GM12878 (cell line): ENCODE measurements at regions not wholly inside any gene's neighbourhood (a gene's known extent, or its start where the extent isn't known, plus 50 kb on each side); places are given as distances from the start of the nearest gene placed in this dataset.

Experiments used
- ATAC-seq: fragments of 200-7000 bp; cut with Tn5 transposase; 3 replicates; pipeline ENCODE4 v1.9.1; 2020; ENCODE audit warnings: mild to moderate bottlenecking, moderate library complexity
- BruUV-seq: library from RNA; stranded (reverse); fragments of 400-500 nt; replicated peaks from 2 replicates; lab custom pipeline; 2021; lab: Mats Ljungman, UMichigan
- CTCF ChIA-PET: fragments of 300-600 bp; sonication (Branson Sonifier 250); formaldehyde crosslinking; extraction: SDS; loops from one replicate; lab custom pipeline; 2021; ENCODE audit warnings: inconsistent platforms; lab: Yijun Ruan, JAX
- POLR2A ChIA-PET: fragments of 350-600 bp; formaldehyde crosslinking; extraction: SDS; loops from one replicate; lab custom pipeline; 2021; ENCODE audit warnings: inconsistent platforms; lab: Charles Lee
- RAD21 ChIA-PET: fragments of 300-600 bp; sonication (Branson Sonifier 250); formaldehyde crosslinking; loops from one replicate; lab custom pipeline; 2023; ENCODE audit warnings: antibody characterized with exemption; ENCODE audit not compliant: unreplicated experiment; lab: Charles Lee
- SMC1A ChIA-PET: fragments of 300-600 bp; sonication (Branson Sonifier 250); formaldehyde crosslinking; loops from one replicate; lab custom pipeline; 2023; ENCODE audit not compliant: unreplicated experiment, uncharacterized antibody; lab: Charles Lee
- DNase-seq: peaks from one replicate; pipeline ENCODE4 v3.0.0-alpha.2; 2011; ENCODE audit warnings: low read depth, low spot score
- FAIRE-seq: peaks from 3 replicates; lab custom pipeline; 2011; peaks lifted over from hg19 to GRCh38; lab: Jason Lieb, UNC
- H2AFZ ChIP-seq: 2 replicates; pipeline ENCODE4 v1.6.0; 2011; ENCODE audit warnings: low read depth, low read length, control low read depth; ENCODE audit not compliant: control insufficient read depth
- H3K27ac ChIP-seq: 2 replicates; pipeline ENCODE4 v1.5.1; 2011; ENCODE audit warnings: control low read depth; ENCODE audit not compliant: control insufficient read depth, insufficient read depth
- H3K27me3 ChIP-seq, 2 experiments: replicated peaks in 1 of 2; 2 replicates each; pipeline versions ENCODE4 v1.6.0 to v1.6.1; 2011; ENCODE audit warnings: low read length in 1 of 2; ENCODE audit not compliant: control insufficient read depth in 2 of 2, insufficient read depth in 2 of 2
- H3K36me3 ChIP-seq, 2 experiments: 2 replicates each; pipeline ENCODE4 v1.5.1; 2011; ENCODE audit warnings: low read length in 1 of 2; ENCODE audit not compliant: control insufficient read depth in 2 of 2, insufficient read depth in 2 of 2
- H3K4me1 ChIP-seq: 2 replicates; pipeline ENCODE4 v1.6.1; 2011; ENCODE audit warnings: mild to moderate bottlenecking, low read length, moderate library complexity, mixed read lengths; ENCODE audit not compliant: control insufficient read depth, insufficient read depth
- H3K4me2 ChIP-seq: 2 replicates; pipeline ENCODE4 v1.6.0; 2011; ENCODE audit warnings: control low read depth; ENCODE audit not compliant: control insufficient read depth, insufficient read depth
- H3K4me3 ChIP-seq: fragments of 200-600 bp; sonication (generic); 2 replicates; pipeline ENCODE4 v1.5.1; 2016
- H3K79me2 ChIP-seq: 2 replicates; pipeline ENCODE4 v1.6.0; 2011; ENCODE audit warnings: low read length; ENCODE audit not compliant: control insufficient read depth, insufficient read depth
- H3K9ac ChIP-seq: 2 replicates; pipeline ENCODE4 v1.8.0; 2011; ENCODE audit warnings: low read length, control low read depth, mixed read lengths; ENCODE audit not compliant: control insufficient read depth, insufficient read depth
- H3K9me3 ChIP-seq: replicated peaks from 3 replicates; pipeline ENCODE4 v1.5.1; 2011; ENCODE audit warnings: mild to moderate bottlenecking, low read length; ENCODE audit not compliant: control insufficient read depth, insufficient read depth
- H4K20me1 ChIP-seq: 2 replicates; pipeline ENCODE4 v1.6.0; 2011; ENCODE audit not compliant: control insufficient read depth, insufficient read depth
- CBX3 ChIP-seq: fragments of 200-600 bp; sonication (generic); IDR thresholded peaks from 2 replicates; pipeline ENCODE4 v1.6.1; 2016; ENCODE audit warnings: low read depth, borderline replicate concordance
- CHD1 ChIP-seq: IDR thresholded peaks from 2 replicates; pipeline ENCODE4 v1.6.1; 2012; ENCODE audit warnings: low read depth, low read length, improper control_type of control experiment
- IRF4 ChIP-seq: IDR thresholded peaks from 2 replicates; pipeline ENCODE4 v1.6.1; 2011; ENCODE audit warnings: low read depth, low read length
- PAX8 ChIP-seq: fragments of 450-650 bp; IDR thresholded peaks from 2 replicates; pipeline ENCODE4 v1.6.1; 2017; ENCODE audit warnings: mild to moderate bottlenecking, moderate library complexity
- POU2F2 ChIP-seq: IDR thresholded peaks from 3 replicates; pipeline ENCODE4 v1.6.1; 2011; ENCODE audit warnings: low read depth, mild to moderate bottlenecking, low read length, borderline replicate concordance
- RUNX3 ChIP-seq: IDR thresholded peaks from 2 replicates; pipeline ENCODE4 v1.6.1; 2012; ENCODE audit warnings: low read length, inconsistent platforms
- ZNF217 ChIP-seq: fragments of 450-650 bp; IDR thresholded peaks from 2 replicates; pipeline ENCODE4 v1.6.1; 2017; ENCODE audit warnings: antibody characterized with exemption, mild to moderate bottlenecking
- WGBS: methylation state at CpG from one replicate; pipeline ENCODE4 v1.1.6; 2016; ENCODE audit warnings: low lambda C conversion rate; ENCODE audit not compliant: insufficient replicate concordance, insufficient coverage; ENCODE audit errors: missing lambda C conversion rate; 5-methylcytosine and 5-hydroxymethylcytosine counted together
- in situ Hi-C: fragments of 300-500 bp; cut with MboI; formaldehyde crosslinking; loops from 9 replicates; pipeline ENCODE4 v1.14.3; 2018; ENCODE audit warnings: mixed read lengths
- intact Hi-C: fragments of 100-400 bp; cut with micrococcal nuclease; formaldehyde crosslinking; loops from one replicate; pipeline ENCODE4 v1.14.2; 2022; ENCODE audit not compliant: unreplicated experiment
- TF ChIP-seq, protein P1 (sequence below): fragments of 150-350 bp; IDR thresholded peaks from 2 replicates; pipeline ENCODE4 v1.6.1; 2016; ENCODE audit warnings: low read depth, low read length
- TF ChIP-seq, protein P2 (sequence below): IDR thresholded peaks from 2 replicates; pipeline ENCODE4 v1.6.1; 2012; ENCODE audit warnings: low read depth, low read length, improper control_type of control experiment

DNA sequence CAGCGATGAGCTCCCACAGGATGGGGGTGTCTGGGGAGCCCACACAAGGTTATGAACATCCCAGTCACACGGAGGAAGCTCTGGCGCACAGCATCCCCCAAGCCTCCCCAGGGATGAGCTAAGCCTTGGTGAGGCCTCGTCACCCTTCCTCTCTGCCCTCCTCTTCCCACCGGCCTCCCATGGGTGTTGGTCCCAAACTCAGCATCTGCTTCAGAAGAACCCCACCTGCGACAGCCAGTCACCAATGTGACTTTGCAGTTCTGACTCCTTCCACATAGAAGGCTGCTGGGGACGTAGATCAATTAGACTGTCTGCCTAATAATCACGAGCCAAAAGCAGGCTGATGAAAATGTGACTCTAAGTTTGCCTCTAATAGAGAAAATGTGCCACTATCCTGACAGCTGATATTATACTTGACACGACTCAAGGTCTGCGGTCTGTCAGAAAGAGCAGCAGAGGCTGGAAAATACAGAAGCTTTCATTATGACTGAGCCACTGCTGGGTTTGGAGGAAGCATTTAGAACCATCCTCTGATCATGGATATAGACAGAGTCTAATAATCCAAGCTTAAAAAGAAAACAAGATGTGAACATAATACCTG, 116.0 kb upstream of the PFKP start:
- peaks cover 1% of the 10 kb centered on the region; the same call in 1 of the 3 replicates for H3K9me3 ChIP-seq
- WGBS, result 12% methylated on average over 10 of the region's 10 CpGs
- ATAC-seq, result peak; percentile 4; the same call in 1 of the 3 replicates
- no peak overlapping the region for H3K9ac ChIP-seq
- CTCF ChIA-PET, result interaction anchor here (1.1 to 1.4 kb wide), 3 partner anchors 25 to 92 kb away, joined by 3 to 4 read pairs (median 3); no protein-coding TSS in a partner anchor
- POLR2A ChIA-PET, result no interaction called here
- no peak overlapping the region for H3K27ac ChIP-seq
- no peaks in the 10 kb centered on the region for H4K20me1 ChIP-seq
- SMC1A ChIA-PET, result interaction anchor here (1.1 to 1.6 kb wide), 4 partner anchors 14 to 26 kb away, joined by 3 to 4 read pairs (median 3); no protein-coding TSS in a partner anchor
- no peak for DNase-seq
- H3K4me3 ChIP-seq, result no peak overlapping the region
- RAD21 ChIA-PET, result no interaction called here
- TF ChIP-seq ZNF217 (no peak), CBX3 (no peak), RUNX3 (no peak), POU2F2 (no peak), CHD1 (no peak), IRF4 (no peak), PAX8 (no peak)
- TF ChIP-seq, protein P1, sequence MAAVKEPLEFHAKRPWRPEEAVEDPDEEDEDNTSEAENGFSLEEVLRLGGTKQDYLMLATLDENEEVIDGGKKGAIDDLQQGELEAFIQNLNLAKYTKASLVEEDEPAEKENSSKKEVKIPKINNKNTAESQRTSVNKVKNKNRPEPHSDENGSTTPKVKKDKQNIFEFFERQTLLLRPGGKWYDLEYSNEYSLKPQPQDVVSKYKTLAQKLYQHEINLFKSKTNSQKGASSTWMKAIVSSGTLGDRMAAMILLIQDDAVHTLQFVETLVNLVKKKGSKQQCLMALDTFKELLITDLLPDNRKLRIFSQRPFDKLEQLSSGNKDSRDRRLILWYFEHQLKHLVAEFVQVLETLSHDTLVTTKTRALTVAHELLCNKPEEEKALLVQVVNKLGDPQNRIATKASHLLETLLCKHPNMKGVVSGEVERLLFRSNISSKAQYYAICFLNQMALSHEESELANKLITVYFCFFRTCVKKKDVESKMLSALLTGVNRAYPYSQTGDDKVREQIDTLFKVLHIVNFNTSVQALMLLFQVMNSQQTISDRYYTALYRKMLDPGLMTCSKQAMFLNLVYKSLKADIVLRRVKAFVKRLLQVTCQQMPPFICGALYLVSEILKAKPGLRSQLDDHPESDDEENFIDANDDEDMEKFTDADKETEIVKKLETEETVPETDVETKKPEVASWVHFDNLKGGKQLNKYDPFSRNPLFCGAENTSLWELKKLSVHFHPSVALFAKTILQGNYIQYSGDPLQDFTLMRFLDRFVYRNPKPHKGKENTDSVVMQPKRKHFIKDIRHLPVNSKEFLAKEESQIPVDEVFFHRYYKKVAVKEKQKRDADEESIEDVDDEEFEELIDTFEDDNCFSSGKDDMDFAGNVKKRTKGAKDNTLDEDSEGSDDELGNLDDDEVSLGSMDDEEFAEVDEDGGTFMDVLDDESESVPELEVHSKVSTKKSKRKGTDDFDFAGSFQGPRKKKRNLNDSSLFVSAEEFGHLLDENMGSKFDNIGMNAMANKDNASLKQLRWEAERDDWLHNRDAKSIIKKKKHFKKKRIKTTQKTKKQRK, result no peak
- TF ChIP-seq, protein P2, sequence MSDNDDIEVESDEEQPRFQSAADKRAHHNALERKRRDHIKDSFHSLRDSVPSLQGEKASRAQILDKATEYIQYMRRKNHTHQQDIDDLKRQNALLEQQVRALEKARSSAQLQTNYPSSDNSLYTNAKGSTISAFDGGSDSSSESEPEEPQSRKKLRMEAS, result no peak
- FAIRE-seq, result no peak
- H3K79me2 ChIP-seq, result no peaks in the 10 kb centered on the region
- H3K27me3 ChIP-seq, result no peaks in the 10 kb centered on the region
- in situ Hi-C loops, result no loop called here
- H3K4me1 ChIP-seq, result peaks cover 24% of the 10 kb centered on the region
- H3K4me2 ChIP-seq, result no peak overlapping the region
- no peaks in the 10 kb centered on the region for H3K36me3 ChIP-seq
- intact Hi-C loops, result loop anchor here (2.0 kb wide), 1 partner anchor 27 kb away; no protein-coding TSS in a partner anchor
- no peak overlapping the region for H2AFZ ChIP-seq
- BruUV-seq, result no TSS peak
